ENCODE measurements at regions not wholly inside any gene's neighbourhood (a gene's known extent, or its start where the extent isn't known, plus 50 kb on each side); places are given as distances from the start of the nearest gene placed in this dataset.
A peak's percentile ranks its signal among the peaks of the same experiment; 100 is the strongest.
"Not testable (repeated sequence)": the region's sequence is repeated elsewhere in the genome, so short reads cannot be mapped to it uniquely, and the experiment has no call there.

GRCh38 chr12:46985816-46986215 is 93.6 kb upstream of the PCED1B start:
- DNase-seq (ENCODE audit: low read depth), result no peak
- TF ChIP-seq CTCF (IDR thresholded peaks at IDR 0.05; ENCODE audit: control insufficient read depth, extremely low read depth, insufficient read depth), result no peak

GRCh38 chr12:46988122-46988521 is 91.3 kb upstream of the PCED1B start:
- not testable (repeated sequence) for H3K4me3 ChIP-seq (ENCODE audit: low read depth, low read length); DNase-seq (ENCODE audit: low read depth)

More at GRCh38 chr12:46985816-46986215, 93.6 kb upstream of the PCED1B start:
- H3K4me3 ChIP-seq (ENCODE audit: low read depth, low read length), result no peak overlapping the region

GRCh38 chr12:46990211-46990610 is 89.2 kb upstream of the PCED1B start:
- no peak for DNase-seq (ENCODE audit: low read depth)
- H3K4me3 ChIP-seq (ENCODE audit: low read depth, low read length), result no peak overlapping the region

GRCh38 chr12:46992051-46992450 is 87.4 kb upstream of the PCED1B start:
- not testable (repeated sequence) for DNase-seq (ENCODE audit: low read depth)

More at GRCh38 chr12:46990211-46990610, 89.2 kb upstream of the PCED1B start:
- no peak for TF ChIP-seq CTCF (IDR thresholded peaks at IDR 0.05; ENCODE audit: control insufficient read depth, extremely low read depth, insufficient read depth)

GRCh38 chr12:46998811-46999368 is 80.5 kb upstream of the PCED1B start:
- no peak for TF ChIP-seq CTCF (IDR thresholded peaks at IDR 0.05; ENCODE audit: control insufficient read depth, extremely low read depth, insufficient read depth)
- H3K4me3 ChIP-seq (ENCODE audit: low read depth, low read length), result no peak overlapping the region
- no peak for DNase-seq (ENCODE audit: low read depth)

More at GRCh38 chr12:46992051-46992450, 87.4 kb upstream of the PCED1B start:
- H3K4me3 ChIP-seq (ENCODE audit: low read depth, low read length), result not testable (repeated sequence)

- no peak overlapping the region for H3K4me3 ChIP-seq (ENCODE audit: low read depth, low read length)
- DNase-seq (ENCODE audit: low read depth), result peak; percentile 6
- no peak for TF ChIP-seq CTCF (IDR thresholded peaks at IDR 0.05; ENCODE audit: control insufficient read depth, extremely low read depth, insufficient read depth)
These were observed 74.8 kb upstream of the PCED1B start for GRCh38 chr12:47004634-47005033.

- DNase-seq (ENCODE audit: low read depth), result no peak
- no peak for TF ChIP-seq CTCF (IDR thresholded peaks at IDR 0.05; ENCODE audit: control insufficient read depth, extremely low read depth, insufficient read depth)
- no peak overlapping the region for H3K4me3 ChIP-seq (ENCODE audit: low read depth, low read length)
These were observed 72.4 kb upstream of the PCED1B start for GRCh38 chr12:47007048-47007447.

GRCh38 chr12:47012552-47012951 is 66.9 kb upstream of the PCED1B start:
- TF ChIP-seq CTCF (IDR thresholded peaks at IDR 0.05; ENCODE audit: control insufficient read depth, extremely low read depth, insufficient read depth), result no peak
- no peak overlapping the region for H3K4me3 ChIP-seq (ENCODE audit: low read depth, low read length)
- no peak for DNase-seq (ENCODE audit: low read depth)
